ENCODE measurements at regions not wholly inside any gene's neighbourhood (a gene's known extent, or its start where the extent isn't known, plus 50 kb on each side); places are given as distances from the start of the nearest gene placed in this dataset.

- 98% methylated on average over 2 of the region's 2 CpGs for WGBS (ENCODE audit: low lambda C conversion rate, missing lambda C conversion rate)
- no peaks in the 10 kb centered on the region for H3K9me2 ChIP-seq (replicated peaks; ENCODE audit: insufficient read depth)
- no peaks in the 10 kb centered on the region for H3K9me3 ChIP-seq (ENCODE audit: low read depth)
- no peak overlapping the region for H3K4me2 ChIP-seq
- no peaks in the 10 kb centered on the region for H3K4me1 ChIP-seq (ENCODE audit: insufficient read depth)
- H3K36me3 ChIP-seq (replicated peaks; ENCODE audit: insufficient read depth, low read depth): no peaks in the 10 kb centered on the region
- TF ChIP-seq, protein P1, sequence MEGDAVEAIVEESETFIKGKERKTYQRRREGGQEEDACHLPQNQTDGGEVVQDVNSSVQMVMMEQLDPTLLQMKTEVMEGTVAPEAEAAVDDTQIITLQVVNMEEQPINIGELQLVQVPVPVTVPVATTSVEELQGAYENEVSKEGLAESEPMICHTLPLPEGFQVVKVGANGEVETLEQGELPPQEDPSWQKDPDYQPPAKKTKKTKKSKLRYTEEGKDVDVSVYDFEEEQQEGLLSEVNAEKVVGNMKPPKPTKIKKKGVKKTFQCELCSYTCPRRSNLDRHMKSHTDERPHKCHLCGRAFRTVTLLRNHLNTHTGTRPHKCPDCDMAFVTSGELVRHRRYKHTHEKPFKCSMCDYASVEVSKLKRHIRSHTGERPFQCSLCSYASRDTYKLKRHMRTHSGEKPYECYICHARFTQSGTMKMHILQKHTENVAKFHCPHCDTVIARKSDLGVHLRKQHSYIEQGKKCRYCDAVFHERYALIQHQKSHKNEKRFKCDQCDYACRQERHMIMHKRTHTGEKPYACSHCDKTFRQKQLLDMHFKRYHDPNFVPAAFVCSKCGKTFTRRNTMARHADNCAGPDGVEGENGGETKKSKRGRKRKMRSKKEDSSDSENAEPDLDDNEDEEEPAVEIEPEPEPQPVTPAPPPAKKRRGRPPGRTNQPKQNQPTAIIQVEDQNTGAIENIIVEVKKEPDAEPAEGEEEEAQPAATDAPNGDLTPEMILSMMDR (IDR thresholded peaks at IDR 0.05; ENCODE audit: poor library complexity): no peak
- TF ChIP-seq EZH2 (IDR thresholded peaks at IDR 0.05; ENCODE audit: borderline replicate concordance): no peak
- TF ChIP-seq EZH2phosphoT487 (IDR thresholded peaks at IDR 0.05; ENCODE audit: low read depth, severe bottlenecking, unreplicated experiment): no peak
- H3K27ac ChIP-seq: no peak overlapping the region
- no peaks in the 10 kb centered on the region for H3K79me2 ChIP-seq
- DNase-seq (ENCODE audit: low spot score): no peak
- no peak overlapping the region for H2AFZ ChIP-seq
- H3K27me3 ChIP-seq: no peaks in the 10 kb centered on the region
- H4K20me1 ChIP-seq (ENCODE audit: insufficient read depth, poor library complexity, severe bottlenecking): no peaks in the 10 kb centered on the region
- no peak overlapping the region for H3K4me3 ChIP-seq
Observed at GRCh38 chr5:107247427-107247826, 423.3 kb downstream of the EFNA5 start.

- DNase-seq (ENCODE audit: low spot score): no peak
- H3K27me3 ChIP-seq: no peaks in the 10 kb centered on the region
- H3K9me3 ChIP-seq (ENCODE audit: low read depth): no peaks in the 10 kb centered on the region
- H3K4me3 ChIP-seq: no peak overlapping the region
- H2AFZ ChIP-seq: no peak overlapping the region
- no peaks in the 10 kb centered on the region for H4K20me1 ChIP-seq (ENCODE audit: insufficient read depth, poor library complexity, severe bottlenecking)
- no peaks in the 10 kb centered on the region for H3K36me3 ChIP-seq (replicated peaks; ENCODE audit: insufficient read depth, low read depth)
- no peak overlapping the region for H3K4me2 ChIP-seq
- WGBS (ENCODE audit: low lambda C conversion rate, missing lambda C conversion rate): 94% methylated on average over 3 of the region's 3 CpGs
- H3K27ac ChIP-seq: no peak overlapping the region
- no peaks in the 10 kb centered on the region for H3K4me1 ChIP-seq (ENCODE audit: insufficient read depth)
- no peaks in the 10 kb centered on the region for H3K9me2 ChIP-seq (replicated peaks; ENCODE audit: insufficient read depth)
- H3K79me2 ChIP-seq: no peaks in the 10 kb centered on the region
- TF ChIP-seq EZH2 (IDR thresholded peaks at IDR 0.05; ENCODE audit: borderline replicate concordance): no peak
- TF ChIP-seq, protein P1 (IDR thresholded peaks at IDR 0.05; ENCODE audit: poor library complexity): no peak
- TF ChIP-seq EZH2phosphoT487 (IDR thresholded peaks at IDR 0.05; ENCODE audit: low read depth, severe bottlenecking, unreplicated experiment): no peak
Observed at GRCh38 chr5:107243220-107243579, 427.5 kb downstream of the EFNA5 start.

GRCh38 chr5:107242411-107243219, 428.1 kb downstream of the EFNA5 start:
- no peak overlapping the region for H3K4me2 ChIP-seq
- no peaks in the 10 kb centered on the region for H3K9me2 ChIP-seq (replicated peaks; ENCODE audit: insufficient read depth)
- TF ChIP-seq EZH2 (IDR thresholded peaks at IDR 0.05; ENCODE audit: borderline replicate concordance) (no peak), EZH2phosphoT487 (IDR thresholded peaks at IDR 0.05; ENCODE audit: low read depth, severe bottlenecking, unreplicated experiment) (no peak)
- TF ChIP-seq, protein P1 (IDR thresholded peaks at IDR 0.05; ENCODE audit: poor library complexity): no peak
- no peak overlapping the region for H3K27ac ChIP-seq
- no peaks in the 10 kb centered on the region for H3K4me1 ChIP-seq (ENCODE audit: insufficient read depth)
- H4K20me1 ChIP-seq (ENCODE audit: insufficient read depth, poor library complexity, severe bottlenecking): no peaks in the 10 kb centered on the region
- no peaks in the 10 kb centered on the region for H3K9me3 ChIP-seq (ENCODE audit: low read depth)
- no peaks in the 10 kb centered on the region for H3K27me3 ChIP-seq
- no peak overlapping the region for H2AFZ ChIP-seq
- 97% methylated on average over 3 of the region's 3 CpGs for WGBS (ENCODE audit: low lambda C conversion rate, missing lambda C conversion rate)
- H3K4me3 ChIP-seq: no peak overlapping the region
- DNase-seq (ENCODE audit: low spot score): no peak
- no peaks in the 10 kb centered on the region for H3K36me3 ChIP-seq (replicated peaks; ENCODE audit: insufficient read depth, low read depth)
- no peaks in the 10 kb centered on the region for H3K79me2 ChIP-seq
